UCSD-AML1 (cell line): ENCODE measurements at regions not wholly inside any gene's neighbourhood (a gene's known extent, or its start where the extent isn't known, plus 50 kb on each side); places are given as distances from the start of the nearest gene placed in this dataset.

Experiments used
- DNase-seq: peaks from one replicate; lab custom pipeline; 2025; ENCODE audit not compliant: unreplicated experiment; lab: John Stamatoyannopoulos, UW

DNA sequence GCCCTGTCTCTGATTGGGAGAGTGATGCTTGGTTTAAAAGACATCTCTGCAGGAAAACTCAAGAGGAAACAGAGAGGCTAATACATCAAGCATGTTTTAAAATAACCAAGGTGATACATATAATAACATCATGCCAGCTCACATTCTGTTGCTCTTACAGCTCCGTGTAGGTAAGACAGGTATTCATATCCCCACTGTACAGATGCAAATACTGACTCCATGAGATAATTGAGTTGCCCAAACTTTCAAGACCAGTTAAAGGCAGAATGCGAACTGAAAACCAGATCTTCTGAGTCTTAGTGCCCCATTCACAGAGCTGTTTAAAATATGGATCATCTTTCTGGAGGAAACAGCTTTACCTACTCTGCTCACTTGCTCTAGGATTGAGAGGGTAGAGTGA, 214.0 kb downstream of the PIK3R1 start:
- no peak for DNase-seq

DNA sequence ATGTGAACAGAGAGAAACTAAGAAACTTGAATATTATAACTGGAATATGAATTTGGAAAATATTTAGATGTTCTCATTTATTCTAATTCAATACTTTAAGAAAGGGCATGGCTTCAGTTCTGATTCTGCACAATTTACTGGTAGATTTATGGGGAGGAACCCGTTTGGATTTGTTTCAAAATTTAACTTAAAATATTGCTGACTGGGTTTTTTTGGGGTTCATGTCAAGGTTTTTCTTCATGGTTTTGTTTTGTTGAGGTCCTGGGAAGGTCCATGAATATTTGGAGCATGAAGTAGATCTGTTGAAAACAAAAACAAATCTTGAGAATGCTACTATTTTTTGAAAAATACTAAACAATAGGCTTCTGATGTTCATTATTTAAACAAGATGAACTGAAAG, 214.7 kb downstream of the PIK3R1 start:
- DNase-seq, result no peak

DNA sequence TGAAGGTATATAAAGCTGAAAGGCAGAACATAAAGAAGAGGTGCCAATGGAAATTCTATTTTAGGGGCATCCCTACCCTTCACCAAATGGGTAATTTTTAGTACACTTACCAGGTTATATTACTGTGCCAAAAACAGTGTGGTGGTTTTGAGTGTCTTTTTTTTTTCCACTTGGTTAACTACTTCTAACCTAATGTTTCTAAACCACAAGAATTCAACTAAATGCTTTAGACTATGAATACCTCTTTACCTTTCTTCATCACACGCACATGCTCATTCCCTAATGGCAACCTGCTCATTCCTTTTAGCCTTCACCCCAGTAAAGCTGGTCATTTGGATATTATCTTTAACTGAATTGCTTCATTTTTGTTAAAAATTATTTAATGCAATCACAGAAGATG, 215.6 kb downstream of the PIK3R1 start:
- DNase-seq, result no peak

GRCh38 chr5:68431601-68432337, 216.2 kb downstream of the PIK3R1 start:
- no peak for DNase-seq

- DNase-seq, result no peak
These were observed 217.1 kb downstream of the PIK3R1 start for GRCh38 chr5:68432682-68433081.

DNA sequence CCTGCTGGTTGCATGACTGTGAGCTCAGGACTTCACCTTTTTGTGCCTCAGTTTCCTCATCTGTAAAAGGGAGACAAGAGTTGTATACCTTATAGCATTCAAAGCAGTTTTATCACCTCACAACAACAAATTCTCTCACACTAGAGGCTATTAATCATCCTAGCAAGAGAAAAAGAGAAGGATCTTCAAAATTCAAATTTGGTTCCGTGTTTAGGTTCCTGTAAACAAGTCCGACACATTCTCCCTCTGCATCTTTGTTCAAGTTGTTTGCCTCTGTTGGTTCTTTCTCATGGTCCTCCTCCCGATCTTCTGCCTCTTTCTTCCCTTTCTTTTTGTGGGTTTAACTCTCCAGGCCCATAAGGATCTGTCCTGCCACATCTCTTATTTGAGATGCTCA, 218.0 kb downstream of the PIK3R1 start:
- no peak for DNase-seq

DNA sequence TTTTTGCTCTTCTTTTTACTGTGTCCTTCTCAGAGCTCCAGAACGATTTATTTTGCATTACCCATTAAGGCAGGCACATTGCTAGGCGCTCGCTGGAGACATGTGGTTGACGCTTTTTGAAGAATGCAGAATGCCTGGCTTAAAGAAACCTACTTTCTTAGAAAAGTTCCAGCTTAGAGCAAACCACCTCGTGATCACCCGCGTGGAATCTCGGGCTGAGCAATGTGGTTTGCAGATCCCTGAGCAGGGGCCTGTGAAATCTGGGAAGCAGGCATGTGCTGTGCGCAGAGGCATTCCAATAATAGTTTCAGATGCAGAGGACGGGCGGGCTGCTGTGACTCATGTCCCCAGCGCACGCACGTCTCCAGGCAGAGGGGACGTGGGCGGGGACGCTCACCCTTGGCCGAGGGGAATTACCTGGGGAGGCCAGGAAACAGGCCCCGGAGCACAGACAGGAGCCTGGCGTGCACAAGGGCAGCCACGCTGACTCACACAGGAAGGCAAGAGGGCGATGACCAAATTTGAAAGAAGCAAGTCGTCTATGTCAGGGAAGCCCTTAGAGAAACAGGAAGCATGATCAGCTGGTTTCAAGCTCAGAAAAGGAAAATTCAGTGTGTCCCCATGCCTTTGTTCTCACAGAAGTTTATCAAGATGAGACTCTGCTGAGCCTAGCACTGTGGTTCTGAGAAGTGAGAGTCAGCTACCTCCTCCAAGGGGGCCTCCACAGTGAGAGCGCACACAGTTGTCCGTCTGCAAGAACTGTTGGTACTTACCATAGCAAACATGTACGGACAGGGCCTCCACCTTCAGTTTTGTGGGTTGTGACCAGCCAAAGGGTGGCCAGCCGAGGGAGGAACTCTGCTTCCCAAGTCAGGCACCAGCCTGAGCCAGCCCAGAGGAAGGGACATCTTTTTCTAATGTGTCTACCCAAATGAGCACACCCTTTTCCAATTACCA, 218.6 kb downstream of the PIK3R1 start:
- peak; percentile 85 for DNase-seq

GRCh38 chr5:68435611-68436010, 220.1 kb downstream of the PIK3R1 start:
- peak; percentile 42 for DNase-seq

- DNase-seq, result no peak
These were observed 221.3 kb downstream of the PIK3R1 start for GRCh38 chr5:68436686-68437520.

DNA sequence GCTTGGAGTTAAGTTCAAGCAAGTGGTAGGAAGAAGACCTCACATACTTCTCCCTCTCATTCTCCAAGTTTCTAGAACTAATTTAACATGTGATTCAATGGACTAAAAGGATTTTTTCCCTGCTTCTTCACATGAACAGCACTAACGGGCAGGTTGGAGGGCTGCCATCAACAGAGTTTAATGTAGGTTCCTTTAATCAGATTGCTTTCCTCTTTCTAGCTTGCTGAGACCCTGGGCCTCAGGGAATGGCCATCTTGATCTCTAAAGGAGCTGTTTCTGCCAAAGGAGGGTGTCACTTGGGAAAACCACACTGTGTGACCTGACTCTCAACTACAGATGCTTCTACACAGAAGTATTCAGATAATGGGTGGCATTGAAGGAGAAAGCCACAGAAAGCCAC, 223.3 kb downstream of the PIK3R1 start:
- DNase-seq, result no peak

GRCh38 chr5:68440245-68440644, 224.7 kb downstream of the PIK3R1 start:
- DNase-seq, result no peak

DNA sequence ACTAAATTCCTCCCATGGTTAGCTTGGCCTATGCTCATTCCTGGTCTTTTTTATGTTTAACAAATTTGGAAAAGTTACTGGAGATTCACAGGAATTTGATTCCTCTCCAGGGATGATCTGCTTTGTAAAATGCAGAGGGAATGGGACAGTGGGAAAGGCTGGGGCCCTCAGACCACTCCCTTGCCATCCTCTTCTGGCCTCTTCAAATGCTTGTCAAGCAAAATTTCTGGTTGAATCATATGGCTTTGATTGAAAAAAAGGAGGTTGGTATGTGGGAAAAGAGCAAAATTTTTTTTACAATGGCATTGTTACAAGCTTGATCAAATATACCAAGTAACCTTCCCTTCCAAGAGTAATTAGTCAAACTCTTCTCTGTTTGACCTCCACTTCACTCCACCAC, 225.1 kb downstream of the PIK3R1 start:
- DNase-seq, result no peak

DNA sequence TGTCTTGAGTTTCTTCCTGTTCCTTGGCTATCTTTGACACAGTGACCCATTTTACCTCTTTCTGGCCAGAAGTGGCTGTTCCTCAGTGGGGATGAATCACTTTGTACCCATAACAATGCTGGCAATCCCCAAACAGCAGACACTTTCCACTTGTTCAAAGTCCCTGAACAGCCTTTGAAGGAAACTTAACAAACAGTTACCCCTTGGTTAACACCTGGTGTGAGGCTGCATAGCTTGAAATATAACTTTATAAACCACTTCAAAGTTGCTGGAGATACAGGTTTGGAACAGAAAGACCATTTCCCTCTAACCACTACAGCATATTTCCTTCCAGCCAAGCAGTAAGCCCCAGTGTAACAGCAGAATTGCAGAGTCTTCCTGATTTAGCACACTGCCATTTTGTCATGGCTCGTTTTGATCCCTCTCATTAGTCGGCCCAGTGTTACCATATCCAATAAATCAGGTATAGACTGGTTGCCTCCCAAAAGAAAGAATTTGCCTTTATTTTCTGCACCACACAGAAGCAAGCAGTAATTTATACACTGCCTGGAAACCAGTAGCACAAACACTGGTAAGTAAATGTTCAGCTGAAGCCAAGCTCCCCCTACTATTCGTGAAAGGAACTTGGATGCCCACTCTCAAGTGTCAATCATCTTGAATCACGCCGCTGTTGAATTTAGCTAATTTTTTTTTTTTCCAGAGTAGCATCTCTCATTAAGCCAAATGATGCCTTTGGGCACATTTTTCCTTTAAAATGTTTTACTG, 225.9 kb downstream of the PIK3R1 start:
- DNase-seq, result no peak

GRCh38 chr5:68443091-68443490, 227.5 kb downstream of the PIK3R1 start:
- DNase-seq, result no peak

DNA sequence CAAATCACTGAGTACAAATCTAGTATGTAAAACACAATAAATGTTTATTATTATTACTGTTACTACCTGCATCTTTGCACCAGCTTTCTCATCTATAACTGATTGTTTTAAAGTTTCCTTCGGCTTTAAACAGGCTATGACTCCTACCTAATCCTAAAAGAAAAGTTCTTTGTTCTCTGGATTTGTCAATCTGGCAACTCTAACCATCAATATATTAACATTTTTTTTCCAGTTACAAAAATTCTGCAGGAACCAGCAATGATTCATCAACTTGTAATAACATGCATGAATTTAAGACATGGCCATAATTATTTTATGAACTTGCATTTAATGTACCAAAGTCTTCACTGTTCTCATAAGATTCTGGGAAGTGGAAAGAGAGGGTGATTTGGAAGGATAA, 228.5 kb downstream of the PIK3R1 start:
- no peak for DNase-seq

DNA sequence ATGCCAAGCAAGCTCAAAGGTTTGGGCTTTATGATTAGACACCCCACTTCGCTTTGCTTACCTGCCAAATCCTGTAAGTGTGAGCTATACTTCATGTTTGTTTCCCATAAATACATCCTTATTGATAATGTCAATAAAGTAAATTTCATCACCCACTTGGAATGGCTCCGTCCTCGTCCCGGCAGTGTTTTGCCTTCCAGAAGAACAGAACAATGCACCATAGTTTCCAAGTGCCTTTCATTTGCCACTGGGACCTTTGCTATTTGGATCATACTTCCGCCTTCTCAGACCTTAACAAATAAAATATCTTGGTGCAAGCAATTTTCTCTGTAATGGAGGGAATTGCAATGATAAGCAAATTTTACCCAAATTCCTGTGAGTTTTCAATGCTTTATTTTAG, 229.3 kb downstream of the PIK3R1 start:
- no peak for DNase-seq

GRCh38 chr5:68445257-68446069, 229.9 kb downstream of the PIK3R1 start:
- DNase-seq, result no peak

GRCh38 chr5:68446070-68446357, 230.5 kb downstream of the PIK3R1 start:
- no peak for DNase-seq

- DNase-seq, result no peak
These were observed 230.9 kb downstream of the PIK3R1 start for GRCh38 chr5:68446487-68446894.
